ENCODE measurements at regions not wholly inside any gene's neighbourhood (a gene's known extent, or its start where the extent isn't known, plus 50 kb on each side); places are given as distances from the start of the nearest gene placed in this dataset.

GRCh38 chr5:37988454-37989046 is 148.7 kb upstream of the GDNF start:
- TF ChIP-seq ZNF362 (tag by site-specific recombination; IDR thresholded peaks at IDR 0.05) (no peak), ZNF704 (tag by site-specific recombination; IDR thresholded peaks at IDR 0.05) (no peak), ZNF404 (tag by site-specific recombination; IDR thresholded peaks at IDR 0.05) (no peak), PRDM1 (tag by site-specific recombination; IDR thresholded peaks at IDR 0.05) (no peak), CTCF (tag by site-specific recombination; IDR thresholded peaks at IDR 0.05) (no peak), ZNF274 (IDR thresholded peaks at IDR 0.05; ENCODE audit: low read length) (no peak), ZNF274 (tag by site-specific recombination; IDR thresholded peaks at IDR 0.05; ENCODE audit: borderline replicate concordance) (no peak), ZNF114 (tag by site-specific recombination; IDR thresholded peaks at IDR 0.05) (no peak), ZNF354C (tag by site-specific recombination; IDR thresholded peaks at IDR 0.05; ENCODE audit: borderline replicate concordance, low read depth) (no peak)

Data from HEK293 (cell line).